GM03348 (cell line): ENCODE measurements at regions not wholly inside any gene's neighbourhood (a gene's known extent, or its start where the extent isn't known, plus 50 kb on each side); places are given as distances from the start of the nearest gene placed in this dataset.
"Not testable (repeated sequence)": the region's sequence is repeated elsewhere in the genome, so short reads cannot be mapped to it uniquely, and the experiment has no call there.

Experiments
- DNase-seq: peaks from one replicate; pipeline ENCODE4 v3.0.0; 2012; ENCODE audit warnings: low spot score

GRCh38 chr1:172918478-172918877, 132.3 kb downstream of the TNFSF18 start:
- no peak for DNase-seq

GRCh38 chr1:172926070-172926469, 124.7 kb downstream of the TNFSF18 start:
- no peak for DNase-seq

- DNase-seq = peak; percentile 37
Observed at GRCh38 chr1:172928412-172928811, 122.3 kb downstream of the TNFSF18 start.

- no peak for DNase-seq
Observed at GRCh38 chr1:172929006-172929405, 121.7 kb downstream of the TNFSF18 start.

- DNase-seq = no peak
Observed at GRCh38 chr1:172930142-172930541, 120.6 kb downstream of the TNFSF18 start.

GRCh38 chr1:172931340-172931739, 119.4 kb downstream of the TNFSF18 start:
- DNase-seq = no peak

GRCh38 chr1:172931761-172932160, 119.0 kb downstream of the TNFSF18 start:
- no peak for DNase-seq

- no peak for DNase-seq
Observed at GRCh38 chr1:172932981-172933380, 117.8 kb downstream of the TNFSF18 start.

GRCh38 chr1:172934417-172934762, 116.4 kb downstream of the TNFSF18 start:
- DNase-seq = no peak

- DNase-seq = no peak
Observed at GRCh38 chr1:172935062-172935592, 115.6 kb downstream of the TNFSF18 start.

- no peak for DNase-seq
Observed at GRCh38 chr1:172936088-172936645, 114.6 kb downstream of the TNFSF18 start.

GRCh38 chr1:172938681-172939080, 112.1 kb downstream of the TNFSF18 start:
- DNase-seq = peak; percentile 55

GRCh38 chr1:172939475-172939874, 111.3 kb downstream of the TNFSF18 start:
- DNase-seq = no peak

GRCh38 chr1:172940174-172940855, 110.4 kb downstream of the TNFSF18 start:
- no peak for DNase-seq

- DNase-seq = no peak
Observed at GRCh38 chr1:172941471-172941870, 109.3 kb downstream of the TNFSF18 start.

GRCh38 chr1:172941945-172942344, 108.8 kb downstream of the TNFSF18 start:
- DNase-seq = no peak

GRCh38 chr1:172943138-172943537, 107.6 kb downstream of the TNFSF18 start:
- DNase-seq = not testable (repeated sequence)

- no peak for DNase-seq
Observed at GRCh38 chr1:172944931-172945330, 105.8 kb downstream of the TNFSF18 start.

- no peak for DNase-seq
Observed at GRCh38 chr1:172946814-172947507, 103.8 kb downstream of the TNFSF18 start.

- DNase-seq = peak; percentile 51
Observed at GRCh38 chr1:172948457-172948856, 102.3 kb downstream of the TNFSF18 start.

- no peak for DNase-seq
Observed at GRCh38 chr1:172949096-172949495, 101.6 kb downstream of the TNFSF18 start.

- no peak for DNase-seq
Observed at GRCh38 chr1:172950528-172950927, 100.2 kb downstream of the TNFSF18 start.

- no peak for DNase-seq
Observed at GRCh38 chr1:172951730-172952365, 98.9 kb downstream of the TNFSF18 start.
